HEK293T (cell line): ENCODE measurements at regions not wholly inside any gene's neighbourhood (a gene's known extent, or its start where the extent isn't known, plus 50 kb on each side); places are given as distances from the start of the nearest gene placed in this dataset.

Source experiments
- CTBP1 ChIP-seq: fragments of 450-650 bp; IDR thresholded peaks from 2 replicates; pipeline ENCODE4 v1.6.1; 2016; ENCODE audit warnings: borderline replicate concordance
- ELF4 ChIP-seq: fragments of 450-650 bp; IDR thresholded peaks from 2 replicates; pipeline ENCODE4 v1.6.1; 2017; ENCODE audit warnings: antibody characterized with exemption
- FOXA1 ChIP-seq: fragments of 450-650 bp; IDR thresholded peaks from 2 replicates; pipeline ENCODE4 v1.6.1; 2016; ENCODE audit warnings: mild to moderate bottlenecking
- NFRKB ChIP-seq: fragments of 450-650 bp; IDR thresholded peaks from 2 replicates; pipeline ENCODE4 v1.6.1; 2016; ENCODE audit warnings: mild to moderate bottlenecking, moderate library complexity
- SP1 ChIP-seq: fragments of 450-650 bp; IDR thresholded peaks from 2 replicates; pipeline ENCODE4 v1.6.1; 2017
- TARDBP ChIP-seq: fragments of 450-650 bp; IDR thresholded peaks from 2 replicates; pipeline ENCODE4 v1.6.1; 2016

- TF ChIP-seq ELF4 (no peak), SP1 (no peak), NFRKB (no peak), CTBP1 (no peak), TARDBP (no peak), FOXA1 (no peak)
Observed at GRCh38 chr2:42844366-42844765, 52.0 kb upstream of the HAAO start.
